GM11168 (cell line): ENCODE measurements at regions not wholly inside any gene's neighbourhood (a gene's known extent, or its start where the extent isn't known, plus 50 kb on each side); places are given as distances from the start of the nearest gene placed in this dataset.
"Not testable (repeated sequence)": the region's sequence is repeated elsewhere in the genome, so short reads cannot be mapped to it uniquely, and the experiment has no call there.

ENCODE experiments used
- in situ Hi-C: fragments of 300-500 bp; cut with MboI; formaldehyde crosslinking; loops from one replicate; pipeline ENCODE4 v1.12.0; 2022; ENCODE audit warnings: low sequenced_read_pairs; ENCODE audit not compliant: unreplicated experiment

- in situ Hi-C loops: no loop called here
These were observed 259.8 kb upstream of the ATP5MC3 start for GRCh38 chr2:175441181-175441761.

- in situ Hi-C loops: no loop called here
These were observed 257.9 kb upstream of the ATP5MC3 start for GRCh38 chr2:175439416-175439815.

GRCh38 chr2:175437167-175437566, 255.7 kb upstream of the ATP5MC3 start:
- in situ Hi-C loops: no loop called here

- in situ Hi-C loops: no loop called here
These were observed 254.6 kb upstream of the ATP5MC3 start for GRCh38 chr2:175436076-175436475.

GRCh38 chr2:175435012-175435411, 253.5 kb upstream of the ATP5MC3 start:
- in situ Hi-C loops: no loop called here

- in situ Hi-C loops: no loop called here
These were observed 251.3 kb upstream of the ATP5MC3 start for GRCh38 chr2:175432793-175433192.

GRCh38 chr2:175432021-175432420, 250.5 kb upstream of the ATP5MC3 start:
- in situ Hi-C loops: no loop called here

- in situ Hi-C loops: no loop called here
These were observed 249.8 kb upstream of the ATP5MC3 start for GRCh38 chr2:175431101-175431946.

GRCh38 chr2:175430236-175430635, 248.7 kb upstream of the ATP5MC3 start:
- in situ Hi-C loops: no loop called here

- in situ Hi-C loops: no loop called here
These were observed 236.8 kb upstream of the ATP5MC3 start for GRCh38 chr2:175418224-175418835.

GRCh38 chr2:175414882-175415487, 233.5 kb upstream of the ATP5MC3 start:
- in situ Hi-C loops: no loop called here

GRCh38 chr2:175414191-175414881, 232.8 kb upstream of the ATP5MC3 start:
- in situ Hi-C loops: no loop called here

- in situ Hi-C loops: not testable (repeated sequence)
These were observed 229.4 kb upstream of the ATP5MC3 start for GRCh38 chr2:175410941-175411340.

- in situ Hi-C loops: no loop called here
These were observed 223.3 kb upstream of the ATP5MC3 start for GRCh38 chr2:175404839-175405238.

- in situ Hi-C loops: no loop called here
These were observed 222.2 kb upstream of the ATP5MC3 start for GRCh38 chr2:175403599-175404221.

- in situ Hi-C loops: no loop called here
These were observed 221.1 kb upstream of the ATP5MC3 start for GRCh38 chr2:175402571-175402970.

GRCh38 chr2:175401956-175402469, 220.5 kb upstream of the ATP5MC3 start:
- in situ Hi-C loops: no loop called here

GRCh38 chr2:175400975-175401374, 219.5 kb upstream of the ATP5MC3 start:
- in situ Hi-C loops: no loop called here

GRCh38 chr2:175399326-175399725, 217.8 kb upstream of the ATP5MC3 start:
- in situ Hi-C loops: no loop called here

- in situ Hi-C loops: no loop called here
These were observed 217.3 kb upstream of the ATP5MC3 start for GRCh38 chr2:175398848-175399247.
